Lower leg skin (tissue), 3 donors: ENCODE measurements at regions not wholly inside any gene's neighbourhood (a gene's known extent, or its start where the extent isn't known, plus 50 kb on each side); places are given as distances from the start of the nearest gene placed in this dataset.
"Not testable (repeated sequence)": the region's sequence is repeated elsewhere in the genome, so short reads cannot be mapped to it uniquely, and the experiment has no call there.

Experiments
- POLR2A ChIP-seq, 2 donors: fragments of 450-650 bp; IDR thresholded peaks; one replicate each; pipeline ENCODE4 v1.6.1; 2016 to 2017; ENCODE audit warnings: antibody characterized with exemption in 2 of 2, mild to moderate bottlenecking in 1 of 2, moderate library complexity in 1 of 2
- TF ChIP-seq, protein P1 (sequence below), 3 donors: fragments of 450-650 bp; IDR thresholded peaks; one replicate each; pipeline ENCODE4 v1.5.1; 2016; ENCODE audit warnings: antibody characterized with exemption in 3 of 3, mild to moderate bottlenecking in 3 of 3, moderate library complexity in 2 of 3

GRCh38 chr9:43125894-43126293, 942.4 kb downstream of the SPATA31A6 start:
- TF ChIP-seq, protein P1, sequence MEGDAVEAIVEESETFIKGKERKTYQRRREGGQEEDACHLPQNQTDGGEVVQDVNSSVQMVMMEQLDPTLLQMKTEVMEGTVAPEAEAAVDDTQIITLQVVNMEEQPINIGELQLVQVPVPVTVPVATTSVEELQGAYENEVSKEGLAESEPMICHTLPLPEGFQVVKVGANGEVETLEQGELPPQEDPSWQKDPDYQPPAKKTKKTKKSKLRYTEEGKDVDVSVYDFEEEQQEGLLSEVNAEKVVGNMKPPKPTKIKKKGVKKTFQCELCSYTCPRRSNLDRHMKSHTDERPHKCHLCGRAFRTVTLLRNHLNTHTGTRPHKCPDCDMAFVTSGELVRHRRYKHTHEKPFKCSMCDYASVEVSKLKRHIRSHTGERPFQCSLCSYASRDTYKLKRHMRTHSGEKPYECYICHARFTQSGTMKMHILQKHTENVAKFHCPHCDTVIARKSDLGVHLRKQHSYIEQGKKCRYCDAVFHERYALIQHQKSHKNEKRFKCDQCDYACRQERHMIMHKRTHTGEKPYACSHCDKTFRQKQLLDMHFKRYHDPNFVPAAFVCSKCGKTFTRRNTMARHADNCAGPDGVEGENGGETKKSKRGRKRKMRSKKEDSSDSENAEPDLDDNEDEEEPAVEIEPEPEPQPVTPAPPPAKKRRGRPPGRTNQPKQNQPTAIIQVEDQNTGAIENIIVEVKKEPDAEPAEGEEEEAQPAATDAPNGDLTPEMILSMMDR (IDR thresholded peaks at IDR 0.05): not testable (repeated sequence)
- not testable (repeated sequence) for TF ChIP-seq POLR2A (IDR thresholded peaks at IDR 0.05)
